ENCODE measurements at regions not wholly inside any gene's neighbourhood (a gene's known extent, or its start where the extent isn't known, plus 50 kb on each side); places are given as distances from the start of the nearest gene placed in this dataset.

- no peak for TF ChIP-seq CTCF (conservative IDR thresholded peaks at IDR 0.05; ENCODE audit: low read depth, low read length)
- no peak for TF ChIP-seq EZH2 (IDR thresholded peaks at IDR 0.05; ENCODE audit: borderline replicate concordance, low read depth, low read length, poor library complexity, severe bottlenecking)
Measured at GRCh38 chr3:36305929-36306520, 74.3 kb upstream of the STAC start.
